H9 (cell line): ENCODE measurements at regions not wholly inside any gene's neighbourhood (a gene's known extent, or its start where the extent isn't known, plus 50 kb on each side); places are given as distances from the start of the nearest gene placed in this dataset.

Source experiments
- DNase-seq: peaks from one replicate; pipeline ENCODE4 v3.0.0-alpha.2; 2017
- H2AFZ ChIP-seq: one replicate; pipeline ENCODE4 v1.6.1; 2013; ENCODE audit warnings: mild to moderate bottlenecking, low read length, control low read depth, moderate library complexity
- H2AK5ac ChIP-seq: 2 replicates; pipeline ENCODE4 v1.6.1; 2013; ENCODE audit warnings: low read length, control low read depth, mixed read lengths; ENCODE audit not compliant: insufficient read length
- H2BK120ac ChIP-seq: one replicate; pipeline ENCODE4 v1.6.1; 2013; ENCODE audit warnings: low read depth, mild to moderate bottlenecking, low read length, control low read depth, inconsistent platforms; ENCODE audit not compliant: poor library complexity, severe bottlenecking
- H2BK12ac ChIP-seq: 2 replicates; pipeline ENCODE4 v1.6.1; 2013; ENCODE audit warnings: low read length, control low read depth, mixed read lengths, low read depth; ENCODE audit not compliant: insufficient read length
- H2BK15ac ChIP-seq: 2 replicates; pipeline ENCODE4 v1.6.1; 2013; ENCODE audit warnings: low read depth, low read length, control low read depth
- H2BK20ac ChIP-seq: one replicate; pipeline ENCODE4 v1.6.1; 2013; ENCODE audit warnings: low read depth, mild to moderate bottlenecking, low read length, control low read depth, inconsistent platforms; ENCODE audit not compliant: poor library complexity, severe bottlenecking
- H2BK5ac ChIP-seq: 2 replicates; pipeline ENCODE4 v1.6.1; 2013; ENCODE audit warnings: low read length, control low read depth, mixed read lengths; ENCODE audit not compliant: insufficient read length
- H3K14ac ChIP-seq: 2 replicates; pipeline ENCODE4 v1.6.1; 2013; ENCODE audit warnings: low read length, control low read depth; ENCODE audit not compliant: insufficient read depth
- H3K18ac ChIP-seq: 2 replicates; pipeline ENCODE4 v1.6.1; 2013; ENCODE audit warnings: low read depth, mild to moderate bottlenecking, mixed read lengths, low read length, control low read depth; ENCODE audit not compliant: insufficient read length
- H3K23ac ChIP-seq: 2 replicates; pipeline ENCODE4 v1.6.1; 2013; ENCODE audit warnings: low read length, control low read depth, mixed read lengths, low read depth; ENCODE audit not compliant: insufficient read length
- H3K23me2 ChIP-seq: 2 replicates; pipeline ENCODE4 v1.6.1; 2013; ENCODE audit warnings: low read depth, mild to moderate bottlenecking, mixed read lengths, low read length, control low read depth; ENCODE audit not compliant: insufficient read length, poor library complexity, severe bottlenecking
- H3K27ac ChIP-seq: 2 replicates; pipeline ENCODE4 v1.5.1; 2013; ENCODE audit warnings: low read length, control low read depth, mixed read lengths, low read depth; ENCODE audit not compliant: insufficient read length
- H3K27me3 ChIP-seq: 2 replicates; pipeline ENCODE4 v1.6.1; 2013; ENCODE audit warnings: low read length, control low read depth, inconsistent platforms; ENCODE audit not compliant: insufficient read depth
- H3K4ac ChIP-seq: 2 replicates; pipeline ENCODE4 v1.6.1; 2013; ENCODE audit warnings: low read depth, mild to moderate bottlenecking, control low read depth, inconsistent platforms, low read length, moderate library complexity
- H3K4me1 ChIP-seq: 2 replicates; pipeline ENCODE4 v1.6.1; 2013; ENCODE audit warnings: low read length, control low read depth, inconsistent platforms; ENCODE audit not compliant: insufficient read depth
- H3K4me2 ChIP-seq: 2 replicates; pipeline ENCODE4 v1.6.1; 2013; ENCODE audit warnings: low read length, control low read depth, mixed read lengths; ENCODE audit not compliant: insufficient read length, insufficient read depth
- H3K56ac ChIP-seq: 2 replicates; pipeline ENCODE4 v1.6.1; 2013; ENCODE audit warnings: low read depth, mild to moderate bottlenecking, mixed read lengths, low read length, control low read depth; ENCODE audit not compliant: insufficient read length
- H3K79me1 ChIP-seq: 2 replicates; pipeline ENCODE4 v1.6.1; 2013; ENCODE audit warnings: low read depth, mild to moderate bottlenecking, moderate library complexity, low read length, control low read depth, inconsistent platforms; ENCODE audit not compliant: insufficient read depth, poor library complexity, severe bottlenecking
- H3K79me2 ChIP-seq: 2 replicates; pipeline ENCODE4 v1.6.1; 2013; ENCODE audit warnings: low read length, control low read depth, inconsistent platforms; ENCODE audit not compliant: insufficient read depth
- H3K9ac ChIP-seq: 2 replicates; pipeline ENCODE4 v1.6.1; 2013; ENCODE audit warnings: low read length, control low read depth, mixed read lengths; ENCODE audit not compliant: insufficient read length; ENCODE audit errors: extremely low read depth
- H3K9me3 ChIP-seq: one replicate; pipeline ENCODE4 v1.6.1; 2013; ENCODE audit warnings: low read depth, low read length, inconsistent platforms; ENCODE audit not compliant: control insufficient read depth
- H3T11ph ChIP-seq: one replicate; pipeline ENCODE4 v1.6.1; 2013; ENCODE audit warnings: mild to moderate bottlenecking, low read length, control low read depth, inconsistent platforms
- H4K20me1 ChIP-seq: one replicate; pipeline ENCODE4 v1.6.1; 2013; ENCODE audit not compliant: control insufficient read depth, insufficient read length, insufficient read depth
- H4K5ac ChIP-seq: 2 replicates; pipeline ENCODE4 v1.6.1; 2013; ENCODE audit warnings: low read depth, mild to moderate bottlenecking, mixed read lengths, low read length, control low read depth; ENCODE audit not compliant: insufficient read length
- H4K8ac ChIP-seq: replicated peaks from 2 replicates; pipeline ENCODE4 v1.6.1; 2013; ENCODE audit warnings: low read length, control low read depth, mixed read lengths, low read depth; ENCODE audit not compliant: insufficient read length
- H4K91ac ChIP-seq: 2 replicates; pipeline ENCODE4 v1.6.1; 2013; ENCODE audit warnings: low read depth, mild to moderate bottlenecking, moderate library complexity, mixed read lengths, low read length, control low read depth; ENCODE audit not compliant: insufficient read length
- H3K27ac Mint-ChIP-seq, 3 experiments: 2 replicates in 2 of 3; 3 replicates in 1 of 3; pipeline ENCODE4 v1.8.0; 2020 to 2021; ENCODE audit warnings: mixed read lengths in 3 of 3, mild to moderate bottlenecking in 1 of 3, moderate library complexity in 1 of 3
- H3K27me3 Mint-ChIP-seq: 2 replicates; pipeline ENCODE4 v1.8.0; 2021; ENCODE audit warnings: low read depth, mild to moderate bottlenecking, moderate library complexity, mixed read lengths
- H3K36me3 Mint-ChIP-seq, 3 experiments: 2 replicates in 2 of 3; 3 replicates in 1 of 3; pipeline ENCODE4 v1.8.0; 2020 to 2021; ENCODE audit warnings: low read depth in 3 of 3, mixed read lengths in 3 of 3; ENCODE audit not compliant: insufficient read depth in 1 of 3
- H3K4me1 Mint-ChIP-seq, 2 experiments: 2 replicates each; pipeline ENCODE4 v1.8.0; 2020; ENCODE audit warnings: mixed read lengths in 2 of 2
- H3K4me3 Mint-ChIP-seq, 2 experiments: 2 replicates in 1 of 2; 3 replicates in 1 of 2; pipeline ENCODE4 v1.8.0; 2020 to 2021; ENCODE audit warnings: mild to moderate bottlenecking in 2 of 2, mixed read lengths in 2 of 2, moderate library complexity in 1 of 2
- H3K9me3 Mint-ChIP-seq, 2 experiments: 2 replicates in 1 of 2; 3 replicates in 1 of 2; pipeline ENCODE4 v1.8.0; 2020; ENCODE audit warnings: mild to moderate bottlenecking in 2 of 2, mixed read lengths in 2 of 2, moderate library complexity in 1 of 2
- WGBS: extraction: QIAGEN DNeasy Blood & Tissue Kit; methylation state at CpG from one replicate; pipeline ENCODE4 v1.1.7; 2013; ENCODE audit warnings: missing lambda C conversion rate, low lambda C conversion rate, mixed read lengths; ENCODE audit not compliant: insufficient read length; ENCODE audit errors: extremely low coverage; 5-methylcytosine and 5-hydroxymethylcytosine counted together
- TF ChIP-seq, protein P1 (sequence below): fragments of 200-600 bp; sonication (generic); conservative IDR thresholded peaks from 3 replicates; pipeline ENCODE4 v1.8.0; 2021; ENCODE audit warnings: antibody characterized with exemption, mild to moderate bottlenecking

DNA sequence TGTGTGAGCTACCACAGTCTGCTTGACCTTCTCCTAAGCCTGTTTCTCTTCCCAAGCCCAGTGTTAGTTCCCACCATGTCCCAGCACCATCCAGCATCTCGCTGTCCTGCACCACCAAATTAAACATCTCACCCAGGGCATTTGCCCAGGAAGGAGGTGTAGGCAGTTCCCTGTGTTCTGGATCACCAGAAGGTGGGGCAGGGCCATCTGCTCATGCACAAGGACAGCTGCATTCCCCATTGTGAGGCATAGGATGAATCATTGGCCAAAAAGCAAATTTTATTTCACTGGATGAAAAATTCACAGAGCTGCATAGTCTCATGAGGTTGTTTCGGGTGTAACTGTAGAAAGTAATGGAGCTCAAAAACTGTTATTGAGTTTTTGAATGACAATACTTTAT, 89.5 kb upstream of the GRIA1 start:
- Histone ChIP-seq H4K8ac (no peak overlapping the region), H3K79me2 (no peaks in the 10 kb centered on the region), H4K20me1 (no peaks in the 10 kb centered on the region), H2BK5ac (no peak overlapping the region), H3K23ac (no peak overlapping the region), H4K91ac (no peak overlapping the region), H3K27me3 (no peaks in the 10 kb centered on the region), H3K23me2 (no peaks in the 10 kb centered on the region), H4K5ac (no peak overlapping the region), H3K4me1 (no peaks in the 10 kb centered on the region), H3K27ac (no peak overlapping the region), H3K9me3 (no peaks in the 10 kb centered on the region), H2BK15ac (no peak overlapping the region), H3K4me2 (no peak overlapping the region), H3K14ac (no peak overlapping the region), H2BK20ac (no peak overlapping the region), H2AFZ (no peak overlapping the region), H3T11ph (no peak overlapping the region), H3K18ac (no peak overlapping the region), H3K9ac (no peak overlapping the region), H3K4ac (no peak overlapping the region), H2BK120ac (no peak overlapping the region), H3K56ac (no peak overlapping the region), H2BK12ac (no peak overlapping the region), H2AK5ac (no peak overlapping the region), H3K79me1 (no peaks in the 10 kb centered on the region)
- TF ChIP-seq, protein P1, sequence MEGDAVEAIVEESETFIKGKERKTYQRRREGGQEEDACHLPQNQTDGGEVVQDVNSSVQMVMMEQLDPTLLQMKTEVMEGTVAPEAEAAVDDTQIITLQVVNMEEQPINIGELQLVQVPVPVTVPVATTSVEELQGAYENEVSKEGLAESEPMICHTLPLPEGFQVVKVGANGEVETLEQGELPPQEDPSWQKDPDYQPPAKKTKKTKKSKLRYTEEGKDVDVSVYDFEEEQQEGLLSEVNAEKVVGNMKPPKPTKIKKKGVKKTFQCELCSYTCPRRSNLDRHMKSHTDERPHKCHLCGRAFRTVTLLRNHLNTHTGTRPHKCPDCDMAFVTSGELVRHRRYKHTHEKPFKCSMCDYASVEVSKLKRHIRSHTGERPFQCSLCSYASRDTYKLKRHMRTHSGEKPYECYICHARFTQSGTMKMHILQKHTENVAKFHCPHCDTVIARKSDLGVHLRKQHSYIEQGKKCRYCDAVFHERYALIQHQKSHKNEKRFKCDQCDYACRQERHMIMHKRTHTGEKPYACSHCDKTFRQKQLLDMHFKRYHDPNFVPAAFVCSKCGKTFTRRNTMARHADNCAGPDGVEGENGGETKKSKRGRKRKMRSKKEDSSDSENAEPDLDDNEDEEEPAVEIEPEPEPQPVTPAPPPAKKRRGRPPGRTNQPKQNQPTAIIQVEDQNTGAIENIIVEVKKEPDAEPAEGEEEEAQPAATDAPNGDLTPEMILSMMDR: no peak
- Mint-ChIP-seq H3K9me3 (no peaks in the 10 kb centered on the region), H3K4me3 (no peak overlapping the region), H3K4me1 (peaks cover 3 to 5% of the 10 kb centered on the region in 2 experiments; a peak in 1 of 4 replicates), H3K27ac (no peak overlapping the region), H3K36me3 (no peaks in the 10 kb centered on the region), H3K27me3 (no peaks in the 10 kb centered on the region)
- no peak for DNase-seq
- no CpG with 5 or more reads among the region's 2 CpGs for WGBS
